DMS153 treated with DMSO at 0.1 percent for 48 hours (cell line): ENCODE measurements at regions not wholly inside any gene's neighbourhood (a gene's known extent, or its start where the extent isn't known, plus 50 kb on each side); places are given as distances from the start of the nearest gene placed in this dataset.

Source experiments
- DNase-seq: peaks from one replicate; lab custom pipeline; 2025; ENCODE audit not compliant: unreplicated experiment; lab: John Stamatoyannopoulos, UW

GRCh38 chr2:16303761-16304160 lies 361.9 kb downstream of the CYRIA start:
- no peak for DNase-seq

GRCh38 chr2:16303273-16303577 lies 362.4 kb downstream of the CYRIA start:
- DNase-seq: no peak

DNA sequence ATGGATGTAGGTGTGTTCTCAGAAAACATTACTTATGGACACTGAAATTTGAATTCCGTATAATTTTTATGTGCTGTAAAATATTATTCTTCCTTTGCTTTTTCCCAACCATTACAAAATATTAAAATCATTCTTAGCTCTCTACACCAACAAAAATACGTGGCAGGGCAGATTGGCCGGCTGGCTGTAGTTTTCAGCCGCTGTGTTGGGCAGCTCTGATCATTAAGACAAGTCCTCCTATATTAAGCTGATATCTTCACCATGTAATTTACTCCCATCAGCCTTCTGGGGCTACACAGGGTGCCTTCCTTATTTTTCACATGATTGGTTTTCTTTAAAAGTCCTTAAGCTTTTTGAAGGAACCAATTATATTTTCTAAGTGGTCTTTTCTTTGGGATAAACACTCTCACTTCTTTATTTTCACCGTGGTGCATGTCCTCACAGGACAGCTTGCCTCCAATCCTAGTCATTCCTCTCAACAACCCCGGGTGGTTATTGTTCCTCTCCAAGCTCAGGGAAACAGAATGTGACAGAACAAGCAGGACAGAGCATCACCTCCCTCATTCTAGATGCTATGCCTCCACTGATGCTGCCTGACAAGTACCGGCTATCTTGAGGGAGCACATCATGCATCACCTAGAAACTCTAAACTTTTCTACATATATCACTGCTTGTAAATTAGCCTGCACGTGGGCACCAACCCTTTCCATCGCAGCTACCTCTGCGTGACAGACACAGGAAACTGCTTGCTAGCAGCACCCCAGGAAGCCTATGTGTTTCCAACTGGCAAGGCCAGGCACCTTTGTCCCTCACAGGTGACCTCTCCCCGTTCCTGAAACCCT lies 362.3 kb downstream of the MYCN start:
- DNase-seq: no peak

GRCh38 chr2:16301961-16302360 lies 361.6 kb downstream of the MYCN start:
- DNase-seq: no peak

DNA sequence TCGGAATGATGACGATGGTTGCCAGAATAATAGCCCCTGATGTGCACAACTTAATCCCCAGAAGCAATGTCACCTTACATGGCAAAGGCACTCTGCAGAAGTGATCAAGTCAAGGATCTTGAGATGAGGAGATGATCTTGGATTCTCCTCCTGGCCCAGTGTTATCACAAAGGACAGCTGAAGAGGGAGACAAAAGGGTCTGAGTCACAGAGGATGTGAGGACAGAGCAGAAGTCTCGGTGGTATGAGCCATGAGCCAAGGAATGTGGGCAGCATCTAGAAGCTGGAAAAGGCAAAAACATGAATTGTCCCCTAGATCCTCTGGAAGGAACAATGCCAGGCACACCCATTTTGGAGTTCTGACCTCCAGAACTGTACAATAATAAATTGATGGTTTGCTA lies 358.5 kb downstream of the MYCN start:
- DNase-seq: no peak

DNA sequence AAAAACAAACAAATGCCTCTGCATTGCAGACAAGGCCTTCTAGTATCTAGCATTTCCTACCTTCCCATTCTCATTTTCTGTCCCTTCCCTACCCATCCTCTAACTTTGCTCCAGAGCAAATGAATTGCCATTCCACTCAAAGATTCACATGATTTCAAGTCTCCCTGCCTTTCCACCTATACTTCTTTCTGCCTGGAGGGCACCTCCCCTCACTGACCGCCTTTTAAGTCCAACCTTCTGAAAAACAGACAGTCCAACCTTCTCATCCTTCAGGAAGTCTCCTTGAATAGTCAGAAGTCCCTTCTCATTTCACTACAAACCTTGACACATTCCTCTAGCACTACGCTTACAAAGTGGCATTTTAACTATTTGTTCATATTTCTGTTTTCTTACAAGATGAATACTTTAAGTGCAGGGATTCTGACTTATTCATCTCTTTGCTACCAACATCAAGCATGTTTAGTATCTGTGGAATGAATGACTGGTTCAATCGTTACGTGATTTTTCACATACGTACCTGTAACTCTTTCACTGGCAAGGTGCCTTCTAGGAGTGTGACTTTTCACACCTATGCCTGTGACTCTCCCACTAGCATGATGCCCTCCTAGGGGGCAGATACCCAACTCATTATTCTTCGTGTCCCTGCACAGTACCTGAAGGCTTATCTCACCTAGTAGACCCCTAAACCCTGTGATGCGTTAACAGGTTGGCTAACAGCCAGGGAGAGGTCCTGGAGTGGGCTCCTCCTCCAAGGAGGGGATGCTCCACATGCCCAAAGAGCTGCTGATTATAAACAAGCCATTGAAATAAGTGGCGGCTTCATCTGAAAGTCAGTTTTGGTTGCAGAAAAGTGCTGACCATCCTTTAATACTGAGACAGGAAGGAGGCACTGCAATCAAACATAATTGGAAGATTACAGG lies 356.2 kb downstream of the MYCN start:
- DNase-seq: no peak

- no peak for DNase-seq
Observed at GRCh38 chr2:16296038-16296290, 355.6 kb downstream of the MYCN start.

- DNase-seq: no peak
Observed at GRCh38 chr2:16294791-16295190, 354.4 kb downstream of the MYCN start.

DNA sequence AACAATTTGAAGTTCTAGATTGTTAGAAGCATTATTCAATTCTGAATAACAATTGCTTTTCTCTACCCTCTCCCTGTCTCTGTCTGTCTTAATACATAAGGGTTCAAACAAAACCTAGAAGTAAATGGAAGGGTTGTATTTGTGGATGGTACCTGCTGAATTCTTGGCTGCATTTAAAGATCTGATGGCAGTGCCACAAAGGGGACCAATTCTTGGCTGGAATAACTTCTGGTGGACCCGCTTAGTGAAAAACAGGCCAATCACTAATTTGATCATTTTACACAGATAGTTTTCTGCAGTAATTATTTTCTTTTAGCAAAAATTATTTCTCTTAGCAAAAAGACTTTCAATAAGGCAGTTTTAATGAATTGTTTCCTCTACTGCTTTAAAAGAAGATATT lies 353.5 kb downstream of the MYCN start:
- DNase-seq: no peak

DNA sequence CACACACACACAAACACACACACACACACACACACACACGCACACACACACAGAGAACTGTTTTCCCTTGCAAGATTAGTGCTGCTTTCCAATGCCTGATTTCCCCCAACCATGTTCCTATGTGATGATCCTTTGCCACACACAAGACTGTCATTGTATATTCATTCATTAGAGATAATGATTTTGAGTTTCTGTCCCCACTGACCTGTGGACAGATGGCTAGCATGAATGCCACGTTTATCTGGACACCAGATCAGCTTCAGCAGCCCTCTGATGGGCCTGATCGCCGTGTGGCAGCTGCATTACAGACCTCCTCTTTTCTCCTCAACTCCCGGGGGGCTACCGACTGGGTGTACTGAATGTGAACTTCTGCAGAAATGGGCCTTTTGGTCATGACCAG lies 353.0 kb downstream of the MYCN start:
- no peak for DNase-seq

GRCh38 chr2:16291731-16292550 lies 351.6 kb downstream of the MYCN start:
- DNase-seq: no peak

DNA sequence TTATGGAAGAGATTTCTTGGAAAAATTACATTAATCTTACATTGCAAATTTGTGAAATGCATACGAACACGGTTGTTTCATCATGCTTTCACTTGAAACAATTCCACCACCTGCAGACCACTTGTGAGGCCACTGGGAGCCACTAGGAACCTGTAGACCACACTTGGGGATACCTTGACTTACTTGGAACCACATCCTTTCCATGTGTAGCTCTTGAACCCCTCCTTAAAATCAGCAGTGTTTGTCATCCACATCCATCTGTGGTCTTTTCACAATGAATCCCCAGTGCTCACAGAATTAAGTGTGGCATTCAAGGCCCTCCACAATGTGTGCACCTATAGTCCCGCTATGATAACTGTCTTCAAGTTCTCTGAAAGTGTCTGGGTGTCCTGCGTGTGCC lies 350.9 kb downstream of the MYCN start:
- no peak for DNase-seq

DNA sequence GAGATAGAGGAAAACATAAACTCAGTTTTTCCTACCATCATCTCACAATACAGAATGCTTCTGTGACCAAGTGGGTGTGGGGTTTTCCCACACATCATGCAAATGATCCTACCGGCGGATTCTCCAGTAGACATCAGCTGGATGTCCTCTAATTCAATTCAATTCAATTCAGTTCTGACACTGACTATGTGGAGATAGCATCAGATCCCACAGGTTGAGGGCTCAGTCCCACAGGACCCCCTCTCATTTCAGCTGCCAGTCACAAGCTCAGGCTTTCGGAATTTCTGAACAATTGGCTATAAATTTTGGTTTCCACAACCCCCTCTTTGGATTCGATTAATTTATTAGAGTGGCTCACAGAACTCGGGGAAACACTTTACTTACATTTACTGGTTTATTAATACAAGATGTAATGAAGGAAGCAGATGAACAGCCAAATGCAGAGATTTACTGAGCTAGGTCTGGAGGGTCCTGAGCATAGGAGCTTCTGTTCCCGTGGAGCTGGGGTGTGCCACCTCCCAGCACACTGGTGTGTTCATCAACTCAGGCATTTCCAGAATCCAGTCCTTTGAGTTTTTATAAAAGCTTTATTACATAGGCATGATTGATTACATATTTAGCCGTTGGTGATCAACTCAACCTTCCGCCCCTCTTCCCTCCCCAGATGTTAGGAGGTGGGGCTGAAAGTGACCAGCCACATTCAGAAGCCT lies 350.1 kb downstream of the MYCN start:
- no peak for DNase-seq

- no peak for DNase-seq
Observed at GRCh38 chr2:16288371-16289112, 348.2 kb downstream of the MYCN start.

- DNase-seq: no peak
Observed at GRCh38 chr2:16287831-16288230, 347.5 kb downstream of the MYCN start.

- no peak for DNase-seq
Observed at GRCh38 chr2:16287281-16287680, 346.9 kb downstream of the MYCN start.

GRCh38 chr2:16285813-16286510 lies 345.6 kb downstream of the MYCN start:
- no peak for DNase-seq

- no peak for DNase-seq
Observed at GRCh38 chr2:16284941-16285625, 344.7 kb downstream of the MYCN start.
